ENCODE measurements at regions not wholly inside any gene's neighbourhood (a gene's known extent, or its start where the extent isn't known, plus 50 kb on each side); places are given as distances from the start of the nearest gene placed in this dataset.
"Not testable (repeated sequence)": the region's sequence is repeated elsewhere in the genome, so short reads cannot be mapped to it uniquely, and the experiment has no call there.

GRCh38 chr10:7042419-7043054, 368.3 kb downstream of the SFMBT2 start:
- WGBS, 2 experiments (ENCODE audit: low coverage in 1 of 2, low lambda C conversion rate in 2 of 2, missing lambda C conversion rate in 2 of 2): 53 to 57% methylated on average over 6 of the region's 6 CpGs

GRCh38 chr10:7042000-7042399, 368.8 kb downstream of the SFMBT2 start:
- no peak overlapping the region for H3K4me3 ChIP-seq
- no peaks in the 10 kb centered on the region for H3K79me2 ChIP-seq (ENCODE audit: insufficient read depth)
- no peaks in the 10 kb centered on the region for H3K36me3 ChIP-seq (ENCODE audit: low read depth)
- H4K20me1 ChIP-seq (ENCODE audit: insufficient read depth): no peaks in the 10 kb centered on the region
- no peak overlapping the region for H3K4me2 ChIP-seq (ENCODE audit: unreplicated experiment)
- TF ChIP-seq EZH2 (IDR thresholded peaks at IDR 0.05; ENCODE audit: insufficient read depth, poor library complexity, severe bottlenecking): no peak
- no peak for TF ChIP-seq EZH2phosphoT487 (IDR thresholded peaks at IDR 0.05; ENCODE audit: insufficient read depth, low read depth)
- no peak overlapping the region for H2AFZ ChIP-seq
- H3K9me3 ChIP-seq (ENCODE audit: low read depth): no peaks in the 10 kb centered on the region
- no peaks in the 10 kb centered on the region for H3K9me2 ChIP-seq (ENCODE audit: insufficient read depth)
- in situ Hi-C loops (cut with MboI): no loop called here
- no peak overlapping the region for H3K27ac ChIP-seq
- 44 to 47% methylated on average over 4 of the region's 4 CpGs for WGBS, 2 experiments (ENCODE audit: low coverage in 1 of 2, low lambda C conversion rate in 2 of 2, missing lambda C conversion rate in 2 of 2)
- H3K27me3 ChIP-seq (replicated peaks; ENCODE audit: insufficient read depth): no peaks in the 10 kb centered on the region
- H3K4me1 ChIP-seq (ENCODE audit: insufficient read depth): no peaks in the 10 kb centered on the region
- no peak overlapping the region for H3K9ac ChIP-seq
- H3F3A ChIP-seq (ENCODE audit: insufficient read depth): no peaks in the 10 kb centered on the region
- no peak for DNase-seq

More at GRCh38 chr10:7042419-7043054, 368.3 kb downstream of the SFMBT2 start:
- in situ Hi-C loops (cut with MboI): no loop called here
- Histone ChIP-seq H3K9ac (no peak overlapping the region), H3K4me2 (ENCODE audit: unreplicated experiment) (no peak overlapping the region), H3K4me3 (no peak overlapping the region), H3K27ac (no peak overlapping the region), H3K27me3 (replicated peaks; ENCODE audit: insufficient read depth) (no peaks in the 10 kb centered on the region), H3K4me1 (ENCODE audit: insufficient read depth) (no peaks in the 10 kb centered on the region), H3K9me2 (ENCODE audit: insufficient read depth) (no peaks in the 10 kb centered on the region), H2AFZ (no peak overlapping the region), H3K36me3 (ENCODE audit: low read depth) (no peaks in the 10 kb centered on the region), H4K20me1 (ENCODE audit: insufficient read depth) (no peaks in the 10 kb centered on the region), H3F3A (ENCODE audit: insufficient read depth) (no peaks in the 10 kb centered on the region), H3K9me3 (ENCODE audit: low read depth) (no peaks in the 10 kb centered on the region), H3K79me2 (ENCODE audit: insufficient read depth) (no peaks in the 10 kb centered on the region)
- TF ChIP-seq EZH2 (IDR thresholded peaks at IDR 0.05; ENCODE audit: insufficient read depth, poor library complexity, severe bottlenecking): no peak
- no peak for TF ChIP-seq EZH2phosphoT487 (IDR thresholded peaks at IDR 0.05; ENCODE audit: insufficient read depth, low read depth)
- DNase-seq: no peak

- no peaks in the 10 kb centered on the region for H4K20me1 ChIP-seq (ENCODE audit: insufficient read depth)
- H3K36me3 ChIP-seq (ENCODE audit: low read depth): no peaks in the 10 kb centered on the region
- H3K27me3 ChIP-seq (replicated peaks; ENCODE audit: insufficient read depth): no peaks in the 10 kb centered on the region
- DNase-seq: no peak
- no peaks in the 10 kb centered on the region for H3K79me2 ChIP-seq (ENCODE audit: insufficient read depth)
- no peak overlapping the region for H3K27ac ChIP-seq
- no peaks in the 10 kb centered on the region for H3K9me3 ChIP-seq (ENCODE audit: low read depth)
- H3K9me2 ChIP-seq (ENCODE audit: insufficient read depth): no peaks in the 10 kb centered on the region
- no peak overlapping the region for H2AFZ ChIP-seq
- no peak overlapping the region for H3K4me2 ChIP-seq (ENCODE audit: unreplicated experiment)
- H3K4me1 ChIP-seq (ENCODE audit: insufficient read depth): no peaks in the 10 kb centered on the region
- WGBS, 2 experiments (ENCODE audit: low coverage in 1 of 2, low lambda C conversion rate in 2 of 2, missing lambda C conversion rate in 2 of 2): 52 to 53% methylated on average over 11 of the region's 11 CpGs
- TF ChIP-seq EZH2phosphoT487 (IDR thresholded peaks at IDR 0.05; ENCODE audit: insufficient read depth, low read depth) (no peak), EZH2 (IDR thresholded peaks at IDR 0.05; ENCODE audit: insufficient read depth, poor library complexity, severe bottlenecking) (no peak)
- in situ Hi-C loops (cut with MboI): no loop called here
- H3K9ac ChIP-seq: no peak overlapping the region
- no peak overlapping the region for H3K4me3 ChIP-seq
- H3F3A ChIP-seq (ENCODE audit: insufficient read depth): no peaks in the 10 kb centered on the region
These were observed 370.2 kb downstream of the SFMBT2 start for GRCh38 chr10:7040681-7041080.

GRCh38 chr10:7039859-7040258, 371.0 kb downstream of the SFMBT2 start:
- Histone ChIP-seq H3K9me2 (ENCODE audit: insufficient read depth) (no peaks in the 10 kb centered on the region), H3K9me3 (ENCODE audit: low read depth) (no peaks in the 10 kb centered on the region), H2AFZ (no peak overlapping the region), H3K4me2 (ENCODE audit: unreplicated experiment) (no peak overlapping the region), H3K27ac (no peak overlapping the region), H3K79me2 (ENCODE audit: insufficient read depth) (no peaks in the 10 kb centered on the region), H3K4me3 (no peak overlapping the region), H4K20me1 (ENCODE audit: insufficient read depth) (no peaks in the 10 kb centered on the region), H3K27me3 (replicated peaks; ENCODE audit: insufficient read depth) (no peaks in the 10 kb centered on the region), H3K36me3 (ENCODE audit: low read depth) (no peaks in the 10 kb centered on the region), H3F3A (ENCODE audit: insufficient read depth) (no peaks in the 10 kb centered on the region), H3K9ac (no peak overlapping the region), H3K4me1 (ENCODE audit: insufficient read depth) (no peaks in the 10 kb centered on the region)
- TF ChIP-seq EZH2phosphoT487 (IDR thresholded peaks at IDR 0.05; ENCODE audit: insufficient read depth, low read depth) (no peak), EZH2 (IDR thresholded peaks at IDR 0.05; ENCODE audit: insufficient read depth, poor library complexity, severe bottlenecking) (no peak)
- no peak for DNase-seq
- in situ Hi-C loops (cut with MboI): no loop called here

- no peaks in the 10 kb centered on the region for H3K9me3 ChIP-seq (ENCODE audit: low read depth)
- no peaks in the 10 kb centered on the region for H3K9me2 ChIP-seq (ENCODE audit: insufficient read depth)
- H3K4me3 ChIP-seq: no peak overlapping the region
- no peaks in the 10 kb centered on the region for H4K20me1 ChIP-seq (ENCODE audit: insufficient read depth)
- no peaks in the 10 kb centered on the region for H3K4me1 ChIP-seq (ENCODE audit: insufficient read depth)
- no peaks in the 10 kb centered on the region for H3K36me3 ChIP-seq (ENCODE audit: low read depth)
- in situ Hi-C loops (cut with MboI): no loop called here
- H2AFZ ChIP-seq: no peak overlapping the region
- DNase-seq: no peak
- no peak overlapping the region for H3K27ac ChIP-seq
- no peaks in the 10 kb centered on the region for H3K79me2 ChIP-seq (ENCODE audit: insufficient read depth)
- H3F3A ChIP-seq (ENCODE audit: insufficient read depth): no peaks in the 10 kb centered on the region
- H3K9ac ChIP-seq: no peak overlapping the region
- TF ChIP-seq EZH2 (IDR thresholded peaks at IDR 0.05; ENCODE audit: insufficient read depth, poor library complexity, severe bottlenecking) (no peak), EZH2phosphoT487 (IDR thresholded peaks at IDR 0.05; ENCODE audit: insufficient read depth, low read depth) (no peak)
- H3K4me2 ChIP-seq (ENCODE audit: unreplicated experiment): no peak overlapping the region
- WGBS, 2 experiments (ENCODE audit: low coverage in 1 of 2, low lambda C conversion rate in 2 of 2, missing lambda C conversion rate in 2 of 2): 31 to 50% methylated on average over 1 of the region's 1 CpG
- H3K27me3 ChIP-seq (replicated peaks; ENCODE audit: insufficient read depth): no peaks in the 10 kb centered on the region
These were observed 372.4 kb downstream of the SFMBT2 start for GRCh38 chr10:7038416-7038815.

- H3K27ac ChIP-seq, H2AFZ ChIP-seq, DNase-seq: not testable (repeated sequence)
These were observed 373.4 kb downstream of the SFMBT2 start for GRCh38 chr10:7037434-7037833.

More at GRCh38 chr10:7037434-7037833, 373.4 kb downstream of the SFMBT2 start:
- in situ Hi-C loops (cut with MboI); H3K36me3 ChIP-seq (ENCODE audit: low read depth); H3K4me3 ChIP-seq; H3F3A ChIP-seq (ENCODE audit: insufficient read depth); H3K4me2 ChIP-seq (ENCODE audit: unreplicated experiment); H3K79me2 ChIP-seq (ENCODE audit: insufficient read depth); H3K27me3 ChIP-seq (replicated peaks; ENCODE audit: insufficient read depth); H3K9ac ChIP-seq; H3K9me2 ChIP-seq (ENCODE audit: insufficient read depth); H4K20me1 ChIP-seq (ENCODE audit: insufficient read depth); H3K4me1 ChIP-seq (ENCODE audit: insufficient read depth); H3K9me3 ChIP-seq (ENCODE audit: low read depth): not testable (repeated sequence)
- WGBS, 2 experiments (ENCODE audit: low coverage in 1 of 2, low lambda C conversion rate in 2 of 2, missing lambda C conversion rate in 2 of 2): 53 to 59% methylated on average over 1 to 2 of the region's 2 CpGs
